ENCODE measurements at regions not wholly inside any gene's neighbourhood (a gene's known extent, or its start where the extent isn't known, plus 50 kb on each side); places are given as distances from the start of the nearest gene placed in this dataset.

- TF ChIP-seq CTCF (conservative IDR thresholded peaks at IDR 0.05): no peak
- H2BK15ac ChIP-seq (ENCODE audit: low read depth, low read length): no peak overlapping the region
- Mint-ChIP-seq H3K36me3 (ENCODE audit: insufficient read depth in 1 of 3, low read depth in 3 of 3) (no peaks in the 10 kb centered on the region; a peak in 1 of 7 replicates), H3K4me1 (peaks cover 57 to 60% of the 10 kb centered on the region in 2 experiments), H3K27me3 (ENCODE audit: low read depth) (no peaks in the 10 kb centered on the region), H3K9me3 (no peaks in the 10 kb centered on the region; a peak in 1 of 5 replicates), H3K4me3 (no peak overlapping the region), H3K27ac (peak overlapping the region in 2 of 3 experiments; percentile 57 to 94; a peak in 3 of 7 replicates)
- H2BK5ac ChIP-seq (ENCODE audit: insufficient read length, low read length): no peak overlapping the region
- H3K79me1 ChIP-seq (ENCODE audit: insufficient read depth, low read depth, low read length, poor library complexity, severe bottlenecking): no peaks in the 10 kb centered on the region
- no peak overlapping the region for H3K4me2 ChIP-seq (ENCODE audit: insufficient read depth, insufficient read length, low read length)
- H3K56ac ChIP-seq (ENCODE audit: insufficient read length, low read depth, low read length): no peak overlapping the region
- H3K9me3 ChIP-seq (ENCODE audit: control insufficient read depth, low read depth, low read length): no peaks in the 10 kb centered on the region
- H4K20me1 ChIP-seq (ENCODE audit: control insufficient read depth, insufficient read depth, insufficient read length): no peaks in the 10 kb centered on the region
- H4K8ac ChIP-seq (replicated peaks; ENCODE audit: insufficient read length, low read depth, low read length): no peak overlapping the region
- no peak overlapping the region for H3K18ac ChIP-seq (ENCODE audit: insufficient read length, low read depth, low read length)
- H3K27ac ChIP-seq (ENCODE audit: insufficient read length, low read depth, low read length): no peak overlapping the region
- no peak overlapping the region for H3K23ac ChIP-seq (ENCODE audit: insufficient read length, low read depth, low read length)
- no peak overlapping the region for H3K4ac ChIP-seq (ENCODE audit: low read depth, low read length)
- no peak overlapping the region for H4K91ac ChIP-seq (ENCODE audit: insufficient read length, low read depth, low read length)
- no peak for DNase-seq
- no peak overlapping the region for H2BK12ac ChIP-seq (ENCODE audit: insufficient read length, low read depth, low read length)
- H4K5ac ChIP-seq (ENCODE audit: insufficient read length, low read depth, low read length): no peak overlapping the region
- H3K23me2 ChIP-seq (ENCODE audit: insufficient read length, low read depth, low read length, poor library complexity, severe bottlenecking): no peaks in the 10 kb centered on the region
- peaks cover 6% of the 10 kb centered on the region; the same call in 1 of the 2 replicates for H3K4me1 ChIP-seq (ENCODE audit: insufficient read depth, low read length)
- no peak overlapping the region for H2AK5ac ChIP-seq (ENCODE audit: insufficient read length, low read length)
- WGBS (ENCODE audit: extremely low coverage, insufficient read length, low lambda C conversion rate): no CpG with 5 or more reads among the region's 1 CpG
- H3T11ph ChIP-seq (ENCODE audit: low read length): no peak overlapping the region
- H3K27me3 ChIP-seq (ENCODE audit: insufficient read depth, low read length): no peaks in the 10 kb centered on the region
- H2BK120ac ChIP-seq (ENCODE audit: low read depth, low read length, poor library complexity, severe bottlenecking): no peak overlapping the region
- H2AFZ ChIP-seq (ENCODE audit: low read length): no peak overlapping the region
- H2BK20ac ChIP-seq (ENCODE audit: low read depth, low read length, poor library complexity, severe bottlenecking): no peak overlapping the region
- H3K79me2 ChIP-seq (ENCODE audit: insufficient read depth, low read length): no peaks in the 10 kb centered on the region
- no peak overlapping the region for H3K14ac ChIP-seq (ENCODE audit: insufficient read depth, low read length)
- no peak overlapping the region for H3K9ac ChIP-seq (ENCODE audit: extremely low read depth, insufficient read length, low read length)
Measured at GRCh38 chr2:226158229-226158628, 641.4 kb downstream of the IRS1 start.

Measured in H9 (cell line).